GM18873 (cell line): ENCODE measurements at regions not wholly inside any gene's neighbourhood (a gene's known extent, or its start where the extent isn't known, plus 50 kb on each side); places are given as distances from the start of the nearest gene placed in this dataset.
"Not testable (repeated sequence)": the region's sequence is repeated elsewhere in the genome, so short reads cannot be mapped to it uniquely, and the experiment has no call there.

Experiments used
- ATAC-seq: cut with Tn5 transposase; IDR thresholded peaks from one replicate; pipeline ENCODE4 v1.9.1; 2021; ENCODE audit warnings: mild to moderate bottlenecking, moderate library complexity, moderate number of reproducible peaks; ENCODE audit not compliant: unreplicated experiment, low FRiP score

DNA sequence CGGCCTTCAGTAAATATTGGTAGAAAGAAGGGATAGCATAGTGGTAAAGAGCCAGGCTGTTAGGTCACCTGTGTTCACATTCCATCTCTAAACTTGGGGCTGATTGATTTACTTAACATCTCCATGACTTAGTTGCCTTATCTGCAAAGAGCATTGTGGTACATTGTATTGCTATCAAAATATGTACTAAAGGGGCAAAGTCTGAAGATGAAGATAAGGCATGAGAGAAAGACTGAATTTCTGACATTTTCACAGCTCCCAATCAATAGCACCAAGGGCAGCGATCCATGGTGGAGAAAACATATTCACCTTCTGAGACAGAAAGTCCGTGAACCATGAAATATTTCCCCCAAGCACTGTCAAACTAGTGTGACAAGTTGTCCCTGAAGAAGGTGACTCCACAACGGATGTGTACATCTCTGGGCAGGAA, 223.3 kb upstream of the STXBP5 start:
- no peak for ATAC-seq

DNA sequence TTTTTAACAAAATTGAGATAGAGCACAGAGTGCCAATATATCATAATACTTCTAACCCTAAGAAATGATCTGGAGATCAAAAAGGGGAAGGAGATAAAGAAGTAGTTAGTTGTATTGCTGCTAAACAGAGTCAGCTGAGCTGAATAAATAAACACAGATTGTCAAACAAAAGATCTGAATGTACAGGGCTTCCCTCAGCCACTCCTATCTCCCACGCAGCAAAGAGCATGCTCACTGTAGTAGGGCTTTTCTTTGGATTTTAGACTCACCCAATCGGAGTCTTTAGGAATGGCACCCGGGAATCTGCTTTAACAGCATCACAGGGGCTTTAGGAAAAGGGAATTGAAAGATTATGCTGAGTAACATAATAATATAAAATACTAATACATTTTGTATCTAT, 222.2 kb upstream of the STXBP5 start:
- ATAC-seq: no peak

DNA sequence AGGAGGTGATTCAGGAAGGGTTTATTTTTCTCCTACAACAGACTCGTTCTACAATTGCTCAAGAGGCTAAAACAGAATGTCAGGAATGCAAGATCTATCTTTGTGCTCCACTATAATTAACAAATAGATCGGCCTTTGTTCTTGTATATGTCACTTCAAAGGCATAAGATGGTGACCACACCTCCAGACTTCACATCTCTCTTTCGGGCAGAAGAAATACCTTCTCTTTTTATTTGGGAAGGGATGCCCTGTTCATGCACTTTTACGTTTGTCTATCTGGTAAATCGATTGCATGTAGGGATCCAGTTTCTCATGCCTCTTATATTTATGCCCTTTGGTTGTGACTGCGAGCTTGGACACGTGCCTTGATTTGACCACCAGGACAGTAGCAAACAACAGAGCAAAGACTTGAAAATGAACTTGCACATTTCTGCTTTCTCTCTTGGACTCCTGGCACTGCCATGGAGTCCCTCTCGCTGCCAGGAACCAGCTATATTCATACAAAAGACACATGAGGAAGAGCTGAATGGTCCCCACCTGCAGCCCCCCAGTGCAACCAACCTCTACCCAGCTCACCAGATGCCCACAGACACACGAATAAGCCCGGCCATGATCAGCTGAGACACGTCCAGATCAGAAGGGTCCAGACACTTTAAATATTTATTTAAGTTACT, 219.8 kb upstream of the STXBP5 start:
- no peak for ATAC-seq

- no peak for ATAC-seq
Measured at GRCh38 chr6:146985111-146985510, 219.1 kb upstream of the STXBP5 start.

DNA sequence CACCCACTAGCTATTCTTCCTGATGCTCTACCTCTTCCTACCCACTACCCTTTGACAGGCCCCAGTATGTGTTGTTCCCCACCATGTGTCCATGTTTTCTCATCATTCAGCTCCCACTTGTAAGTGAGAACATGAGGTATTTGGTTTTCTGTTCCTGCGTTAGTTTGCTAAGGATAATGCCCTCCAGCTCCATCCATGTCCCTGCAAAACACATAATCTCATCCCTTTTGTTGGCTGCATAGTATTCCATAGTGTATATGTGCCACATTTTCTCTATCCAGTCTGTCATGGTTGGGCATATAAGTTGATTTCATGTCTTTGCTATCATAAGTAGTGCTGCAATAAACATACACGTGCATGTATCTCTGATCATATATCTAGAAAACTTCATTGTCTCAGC, 218.3 kb upstream of the STXBP5 start:
- ATAC-seq: no peak

GRCh38 chr6:146987938-146988337, 216.3 kb upstream of the STXBP5 start:
- ATAC-seq: not testable (repeated sequence)

DNA sequence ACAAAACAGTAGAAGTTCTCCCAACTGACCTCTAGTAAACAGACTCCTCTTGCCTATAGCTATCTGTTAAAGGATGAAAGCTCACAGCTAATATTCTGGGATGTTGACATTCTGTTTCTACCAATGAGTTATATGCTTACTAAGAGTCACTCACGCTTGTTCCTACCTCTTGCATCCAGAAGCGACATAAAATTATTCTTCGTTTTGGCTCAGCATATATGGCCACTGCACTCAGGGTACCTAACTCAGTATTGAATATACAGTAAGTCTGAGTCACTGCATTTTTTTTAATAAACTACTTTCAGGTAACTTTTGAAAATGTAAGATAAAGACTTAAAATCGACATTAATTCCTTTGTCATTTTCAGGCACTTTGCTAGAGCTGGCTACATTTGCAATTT, 214.4 kb upstream of the STXBP5 start:
- no peak for ATAC-seq

- ATAC-seq: no peak
Measured at GRCh38 chr6:146990284-146990683, 213.9 kb upstream of the STXBP5 start.

DNA sequence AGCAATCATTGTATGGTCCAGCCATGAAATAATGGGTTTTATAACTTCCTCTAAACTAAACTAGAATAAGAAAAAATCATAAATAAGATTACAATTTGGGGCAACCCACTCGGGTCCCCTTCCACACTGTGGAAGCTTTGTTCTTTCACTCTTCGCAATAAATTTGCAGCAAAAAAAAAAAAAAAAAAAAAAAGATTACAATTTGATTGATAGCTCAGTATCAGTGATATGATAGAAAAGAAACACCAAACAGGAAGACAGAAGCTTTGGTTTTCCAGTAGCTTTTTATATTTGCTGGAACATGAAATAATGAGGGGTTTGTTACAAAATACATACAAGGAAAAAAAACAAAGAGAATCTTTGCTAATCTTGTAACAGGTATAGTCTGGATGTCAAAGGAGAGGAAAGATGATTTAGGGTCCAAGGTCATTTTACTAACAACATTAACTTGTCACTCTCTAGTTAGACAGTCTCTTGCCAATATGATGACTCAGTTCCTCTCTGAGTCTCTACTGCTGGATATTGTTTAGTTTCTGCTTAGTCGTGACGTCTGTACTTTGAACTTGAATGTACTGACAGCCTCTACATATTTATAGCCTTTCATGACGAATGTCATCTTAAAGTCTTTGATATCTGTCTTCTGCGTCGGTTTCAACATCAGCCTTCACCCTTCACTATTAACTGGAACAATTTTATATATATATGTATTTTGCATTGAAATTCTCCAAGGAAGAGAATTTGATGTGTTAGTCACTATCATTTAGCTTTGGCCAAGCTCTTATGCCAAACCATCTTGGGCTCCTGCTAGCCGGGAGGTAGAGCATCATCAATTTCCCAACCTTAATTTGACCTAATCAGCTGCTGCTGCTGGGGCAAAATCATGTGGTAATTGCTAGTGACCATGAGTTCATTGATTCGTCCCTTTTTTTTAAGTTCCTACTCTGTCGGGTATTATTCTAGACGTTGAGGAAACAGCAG, 213.1 kb upstream of the STXBP5 start:
- ATAC-seq: no peak

- ATAC-seq: no peak
Measured at GRCh38 chr6:146997062-146997461, 207.2 kb upstream of the STXBP5 start.

- ATAC-seq: no peak
Measured at GRCh38 chr6:146999766-147000165, 204.5 kb upstream of the STXBP5 start.

- no peak for ATAC-seq
Measured at GRCh38 chr6:147000545-147001488, 203.4 kb upstream of the STXBP5 start.

DNA sequence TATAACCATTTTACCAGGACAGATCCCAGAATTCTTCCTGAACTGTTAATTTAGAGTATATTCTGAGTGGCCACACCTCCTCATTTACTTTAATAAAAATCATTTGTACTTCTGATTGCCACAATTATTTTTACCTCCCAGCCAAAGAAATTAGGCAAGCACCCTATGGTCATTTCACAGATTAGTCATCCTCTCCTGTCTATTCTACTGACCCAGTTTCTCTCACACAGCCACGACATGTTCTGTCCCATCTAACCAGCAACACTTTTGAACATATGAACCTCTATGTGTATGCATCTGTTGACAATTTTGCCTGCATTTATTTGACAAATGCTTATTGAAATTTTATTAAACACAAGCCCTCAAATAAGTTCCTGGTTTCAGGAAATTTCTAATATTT, 202.6 kb upstream of the STXBP5 start:
- no peak for ATAC-seq

- ATAC-seq: no peak
Measured at GRCh38 chr6:147003186-147003585, 201.0 kb upstream of the STXBP5 start.

- no peak for ATAC-seq
Measured at GRCh38 chr6:147005499-147005898, 198.7 kb upstream of the STXBP5 start.

GRCh38 chr6:147007441-147007840, 196.8 kb upstream of the STXBP5 start:
- ATAC-seq: no peak

DNA sequence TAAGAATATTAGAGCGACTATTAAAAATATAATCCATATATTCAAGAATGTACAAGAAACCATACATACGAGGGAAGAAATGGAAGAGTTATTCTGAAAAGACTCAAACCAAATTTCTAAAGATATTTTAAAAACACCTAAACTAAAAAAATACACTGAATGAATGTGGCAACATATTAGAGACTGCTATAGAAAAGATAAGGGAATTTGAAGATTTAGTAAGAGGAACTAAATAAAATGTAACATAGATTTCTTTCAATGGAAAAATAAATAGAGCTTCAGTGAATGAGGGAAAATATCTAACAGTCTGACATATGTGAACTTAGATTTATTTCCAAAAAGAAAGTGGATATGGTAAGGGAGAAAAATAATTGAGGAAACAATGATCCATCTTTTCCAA, 194.9 kb upstream of the STXBP5 start:
- ATAC-seq: no peak

DNA sequence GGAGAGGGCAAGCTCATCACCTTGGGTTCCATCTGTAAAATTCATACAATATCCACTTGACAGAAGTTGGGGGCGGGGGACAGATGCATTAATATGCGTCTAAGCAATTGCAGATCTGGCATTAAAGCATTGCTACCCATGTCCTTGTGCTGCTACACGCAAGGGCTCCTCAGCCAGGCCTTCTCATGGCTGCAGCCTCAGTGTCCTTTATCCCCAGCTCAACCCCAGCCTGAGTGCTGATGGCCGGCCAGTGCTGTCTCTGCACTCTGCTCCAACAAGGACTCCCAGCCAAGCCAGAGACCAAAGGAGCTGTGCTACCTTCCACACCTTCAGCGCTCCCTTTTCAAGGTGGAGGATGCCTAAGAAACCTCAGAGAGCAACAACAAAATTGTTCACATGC, 188.5 kb upstream of the STXBP5 start:
- ATAC-seq: no peak

- ATAC-seq: no peak
Measured at GRCh38 chr6:147016440-147016839, 187.8 kb upstream of the STXBP5 start.

GRCh38 chr6:147017153-147017552, 187.1 kb upstream of the STXBP5 start:
- no peak for ATAC-seq

GRCh38 chr6:147019001-147019400, 185.2 kb upstream of the STXBP5 start:
- no peak for ATAC-seq
